GM12873 (cell line): ENCODE measurements at regions not wholly inside any gene's neighbourhood (a gene's known extent, or its start where the extent isn't known, plus 50 kb on each side); places are given as distances from the start of the nearest gene placed in this dataset.

Experiments
- TF ChIP-seq, protein P1 (sequence below): IDR thresholded peaks from 2 replicates; pipeline ENCODE4 v1.5.1; 2012; ENCODE audit warnings: low read depth, mild to moderate bottlenecking, moderate library complexity, low read length, control low read depth; ENCODE audit not compliant: insufficient read depth; ENCODE audit errors: missing control alignments

DNA sequence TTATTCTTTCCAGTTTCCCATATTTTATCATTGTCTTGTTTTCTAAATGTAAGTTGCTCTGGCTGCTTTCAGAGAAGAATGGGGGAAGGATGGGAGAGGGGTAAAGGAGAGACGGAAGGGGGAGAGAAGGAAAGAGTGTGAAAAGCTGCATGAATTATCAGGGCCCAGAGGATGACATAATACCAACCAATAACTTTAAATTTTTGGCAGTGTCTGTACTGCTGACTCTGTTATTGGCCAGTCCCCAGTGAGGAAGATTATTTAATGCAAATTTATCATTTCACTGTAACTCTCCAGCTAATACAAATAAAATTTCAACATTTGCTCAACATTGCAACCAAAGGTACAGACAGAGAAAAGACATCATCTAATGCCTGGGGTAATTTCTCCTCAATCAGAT lies 551.7 kb upstream of the CFAP20DC start:
- TF ChIP-seq, protein P1, sequence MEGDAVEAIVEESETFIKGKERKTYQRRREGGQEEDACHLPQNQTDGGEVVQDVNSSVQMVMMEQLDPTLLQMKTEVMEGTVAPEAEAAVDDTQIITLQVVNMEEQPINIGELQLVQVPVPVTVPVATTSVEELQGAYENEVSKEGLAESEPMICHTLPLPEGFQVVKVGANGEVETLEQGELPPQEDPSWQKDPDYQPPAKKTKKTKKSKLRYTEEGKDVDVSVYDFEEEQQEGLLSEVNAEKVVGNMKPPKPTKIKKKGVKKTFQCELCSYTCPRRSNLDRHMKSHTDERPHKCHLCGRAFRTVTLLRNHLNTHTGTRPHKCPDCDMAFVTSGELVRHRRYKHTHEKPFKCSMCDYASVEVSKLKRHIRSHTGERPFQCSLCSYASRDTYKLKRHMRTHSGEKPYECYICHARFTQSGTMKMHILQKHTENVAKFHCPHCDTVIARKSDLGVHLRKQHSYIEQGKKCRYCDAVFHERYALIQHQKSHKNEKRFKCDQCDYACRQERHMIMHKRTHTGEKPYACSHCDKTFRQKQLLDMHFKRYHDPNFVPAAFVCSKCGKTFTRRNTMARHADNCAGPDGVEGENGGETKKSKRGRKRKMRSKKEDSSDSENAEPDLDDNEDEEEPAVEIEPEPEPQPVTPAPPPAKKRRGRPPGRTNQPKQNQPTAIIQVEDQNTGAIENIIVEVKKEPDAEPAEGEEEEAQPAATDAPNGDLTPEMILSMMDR: no peak

DNA sequence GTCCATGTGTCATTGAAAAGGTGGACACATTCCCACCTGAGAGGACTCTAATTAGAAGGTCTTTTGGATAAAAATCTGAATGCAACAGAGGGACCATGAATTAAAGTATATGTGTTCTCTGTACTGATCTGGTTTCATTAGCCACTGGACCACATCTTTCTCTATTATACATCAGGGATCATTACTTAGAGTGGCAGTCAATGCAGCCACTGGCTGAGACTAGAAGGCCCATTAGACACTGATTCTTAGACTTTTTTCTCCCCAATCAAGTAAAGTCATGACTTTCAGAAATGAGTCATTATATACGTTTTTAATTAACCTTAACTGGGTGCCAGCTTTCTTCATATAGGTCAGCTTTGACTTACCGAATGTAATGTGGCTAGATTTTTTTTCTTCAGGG lies 550.8 kb upstream of the CFAP20DC start:
- TF ChIP-seq, protein P1: no peak

DNA sequence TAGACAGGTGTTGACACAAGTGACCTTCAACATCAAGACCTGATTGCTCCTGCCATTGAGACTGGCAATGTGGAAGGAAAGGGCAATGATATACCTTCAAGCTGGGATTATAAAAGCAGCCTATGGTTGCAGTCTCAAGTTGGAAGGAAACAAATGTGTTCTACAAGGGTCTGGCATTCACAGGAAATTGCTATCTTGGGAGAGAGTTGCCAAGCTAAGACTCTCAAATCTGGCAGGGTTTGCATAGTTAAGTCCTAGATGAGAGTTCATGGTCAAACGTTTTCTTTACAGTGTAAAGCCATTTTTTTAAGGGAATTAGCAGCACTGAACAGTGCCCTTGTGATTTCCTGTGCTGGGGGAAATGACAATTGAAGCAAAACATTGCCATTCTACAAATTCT lies 546.9 kb upstream of the CFAP20DC start:
- TF ChIP-seq, protein P1: no peak

DNA sequence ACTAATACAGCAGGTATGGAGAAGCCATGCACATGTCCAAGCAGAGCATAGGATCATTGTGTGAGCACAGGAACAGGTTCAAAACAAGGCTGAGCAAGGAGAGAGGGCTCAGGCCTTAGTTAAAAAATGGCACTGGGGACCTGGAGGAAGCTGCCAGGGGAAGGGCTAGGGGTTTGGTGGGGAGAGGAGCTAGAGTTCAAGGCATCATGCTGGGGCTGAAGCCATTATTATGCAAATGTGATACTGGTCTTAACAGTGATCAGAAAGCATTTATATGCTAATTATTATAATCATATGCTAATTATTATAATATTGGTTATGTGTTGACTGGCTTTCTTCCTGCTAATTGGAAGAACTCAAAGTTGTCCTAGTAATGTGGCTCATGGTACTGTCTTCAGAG lies 546.0 kb upstream of the CFAP20DC start:
- TF ChIP-seq, protein P1: no peak

DNA sequence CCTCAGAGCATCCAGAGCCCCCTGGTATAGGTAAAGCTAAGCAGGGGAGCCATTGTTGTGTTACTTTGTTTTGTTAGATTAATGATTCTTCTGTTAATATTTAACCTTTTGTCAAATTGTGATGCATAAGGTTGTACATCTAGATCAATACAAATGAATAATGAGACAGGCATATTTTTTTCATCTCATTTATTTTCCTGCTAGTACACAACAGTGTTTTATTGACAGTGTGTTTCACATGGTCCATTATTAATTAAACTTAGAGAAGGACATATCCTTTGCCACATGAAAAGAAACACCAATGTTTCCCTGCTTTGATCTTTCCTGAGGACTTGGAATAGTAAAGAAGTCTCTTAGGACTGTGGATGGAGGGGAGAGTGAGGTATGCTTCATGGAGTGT lies 543.6 kb upstream of the CFAP20DC start:
- TF ChIP-seq, protein P1: no peak

DNA sequence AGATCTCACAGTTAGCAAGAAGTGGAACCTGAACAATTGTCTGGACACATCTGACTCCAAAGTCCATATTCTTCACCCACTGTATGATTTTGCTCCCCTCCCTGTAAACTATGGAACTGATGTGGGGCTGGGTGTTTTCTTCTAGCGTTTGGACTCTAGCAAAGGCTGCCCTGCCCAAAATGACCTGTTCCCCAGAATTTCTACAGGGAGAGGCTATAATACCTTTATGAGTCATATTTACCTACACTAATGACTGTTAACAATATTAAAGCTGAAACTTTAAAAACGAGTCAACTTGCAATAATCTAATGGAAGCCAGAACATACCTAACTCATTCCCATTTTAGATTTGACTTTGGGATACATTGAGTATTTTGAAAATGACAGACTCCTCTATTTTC lies 531.2 kb upstream of the CFAP20DC start:
- TF ChIP-seq, protein P1: no peak

DNA sequence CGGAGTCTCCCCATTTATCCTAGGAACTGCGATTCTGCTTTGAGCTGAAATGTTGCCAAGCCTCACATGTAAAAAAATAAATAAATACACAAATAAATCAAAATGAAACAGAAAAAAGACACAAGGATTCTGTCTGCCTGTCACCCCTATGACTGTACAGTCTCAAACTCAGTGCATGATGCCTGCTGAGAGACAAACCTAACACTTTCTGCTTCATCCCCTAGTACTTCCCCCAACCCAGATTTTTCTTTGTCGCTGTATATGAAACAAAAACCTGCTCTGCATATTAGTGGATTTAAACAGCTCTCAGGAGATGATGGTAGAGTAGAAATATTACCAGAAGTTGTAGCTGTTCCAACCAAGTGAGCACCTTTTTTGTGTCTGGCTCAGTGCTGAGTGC lies 530.7 kb upstream of the CFAP20DC start:
- TF ChIP-seq, protein P1: no peak
